ENCODE measurements at regions not wholly inside any gene's neighbourhood (a gene's known extent, or its start where the extent isn't known, plus 50 kb on each side); places are given as distances from the start of the nearest gene placed in this dataset.

GRCh38 chr11:45730014-45730413 lies 64.6 kb upstream of the CHST1 start:
- TF ChIP-seq CTCF (IDR thresholded peaks at IDR 0.05) = no peak
- no peaks in the 10 kb centered on the region for H3K9me3 ChIP-seq (replicated peaks in 1 of 2; ENCODE audit: control insufficient read depth in 1 of 2, insufficient read depth in 1 of 2, low read length in 2 of 2)
- H3K4me3 Mint-ChIP-seq = no peak overlapping the region
- H3K27me3 ChIP-seq (ENCODE audit: control insufficient read depth in 2 of 2, insufficient read depth in 2 of 2, low read length in 2 of 2) = peaks cover 0 to 2% of the 10 kb centered on the region in 2 donors
- H3K27ac ChIP-seq (ENCODE audit: low read depth in 1 of 2, low read length in 2 of 2) = no peak overlapping the region
- WGBS (ENCODE audit: insufficient coverage) = 93% methylated on average over 3 of the region's 3 CpGs
- H3K27me3 Mint-ChIP-seq (ENCODE audit: low read depth in 3 of 3) = peaks cover 6 to 17% (median 11%) of the 10 kb centered on the region in 3 donors
- H3K4me3 ChIP-seq (replicated peaks in 1 of 3; ENCODE audit: low read depth in 2 of 3, low read length in 3 of 3) = no peak overlapping the region
- DNase-seq = no peak
- H3K36me3 ChIP-seq (replicated peaks in 1 of 2; ENCODE audit: control insufficient read depth in 1 of 2, insufficient read depth in 2 of 2, low read length in 2 of 2) = no peaks in the 10 kb centered on the region
- H3K36me3 Mint-ChIP-seq = no peaks in the 10 kb centered on the region
- H4K20me1 ChIP-seq (ENCODE audit: insufficient read depth, low read length) = no peaks in the 10 kb centered on the region
- no peak overlapping the region for H3K27ac Mint-ChIP-seq
- H3K79me2 ChIP-seq (ENCODE audit: insufficient read depth, low read length) = no peaks in the 10 kb centered on the region
- no peaks in the 10 kb centered on the region for H3K4me1 ChIP-seq (ENCODE audit: control insufficient read depth in 1 of 2, insufficient read depth in 2 of 2, low read length in 2 of 2)
- no peak overlapping the region for H3K9ac ChIP-seq (ENCODE audit: insufficient read depth, low read length, poor library complexity, severe bottlenecking)
- H2AFZ ChIP-seq (ENCODE audit: insufficient read depth, low read depth, low read length, poor library complexity, severe bottlenecking) = no peak overlapping the region
- peaks cover 0 to 4% (median 0%) of the 10 kb centered on the region in 7 donors for H3K9me3 Mint-ChIP-seq
- intact Hi-C loops (cut with micrococcal nuclease) = no loop called here
- no peaks in the 10 kb centered on the region for H3K4me1 Mint-ChIP-seq
- no peak overlapping the region for H3K4me2 ChIP-seq (replicated peaks; ENCODE audit: extremely low read depth, low read length, poor library complexity, severe bottlenecking)

GRCh38 chr11:45726493-45727054 lies 61.2 kb upstream of the CHST1 start:
- Mint-ChIP-seq H3K36me3 (no peaks in the 10 kb centered on the region), H3K27me3 (ENCODE audit: low read depth in 3 of 3) (peaks cover 6 to 17% (median 10%) of the 10 kb centered on the region in 3 donors), H3K27ac (no peak overlapping the region), H3K9me3 (peaks cover 0 to 2% (median 0%) of the 10 kb centered on the region in 7 donors), H3K4me1 (no peaks in the 10 kb centered on the region), H3K4me3 (no peak overlapping the region)
- no peak for DNase-seq
- Histone ChIP-seq H3K4me1 (ENCODE audit: control insufficient read depth in 1 of 2, insufficient read depth in 2 of 2, low read length in 2 of 2) (no peaks in the 10 kb centered on the region), H3K9me3 (replicated peaks in 1 of 2; ENCODE audit: control insufficient read depth in 1 of 2, insufficient read depth in 1 of 2, low read length in 2 of 2) (no peaks in the 10 kb centered on the region), H2AFZ (ENCODE audit: insufficient read depth, low read depth, low read length, poor library complexity, severe bottlenecking) (no peak overlapping the region), H3K27ac (ENCODE audit: low read depth in 1 of 2, low read length in 2 of 2) (no peak overlapping the region), H3K27me3 (ENCODE audit: control insufficient read depth in 2 of 2, insufficient read depth in 2 of 2, low read length in 2 of 2) (no peaks in the 10 kb centered on the region), H3K4me3 (replicated peaks in 1 of 3; ENCODE audit: low read depth in 2 of 3, low read length in 3 of 3) (no peak overlapping the region), H3K9ac (ENCODE audit: insufficient read depth, low read length, poor library complexity, severe bottlenecking) (no peak overlapping the region), H3K79me2 (ENCODE audit: insufficient read depth, low read length) (no peaks in the 10 kb centered on the region), H3K4me2 (replicated peaks; ENCODE audit: extremely low read depth, low read length, poor library complexity, severe bottlenecking) (no peak overlapping the region), H3K36me3 (replicated peaks in 1 of 2; ENCODE audit: control insufficient read depth in 1 of 2, insufficient read depth in 2 of 2, low read length in 2 of 2) (no peaks in the 10 kb centered on the region), H4K20me1 (ENCODE audit: insufficient read depth, low read length) (no peaks in the 10 kb centered on the region)
- no peak for TF ChIP-seq CTCF (IDR thresholded peaks at IDR 0.05)
- WGBS (ENCODE audit: insufficient coverage) = 100% methylated on average over 1 of the region's 2 CpGs
- intact Hi-C loops (cut with micrococcal nuclease) = no loop called here
